ENCODE measurements at regions not wholly inside any gene's neighbourhood (a gene's known extent, or its start where the extent isn't known, plus 50 kb on each side); places are given as distances from the start of the nearest gene placed in this dataset.

DNA sequence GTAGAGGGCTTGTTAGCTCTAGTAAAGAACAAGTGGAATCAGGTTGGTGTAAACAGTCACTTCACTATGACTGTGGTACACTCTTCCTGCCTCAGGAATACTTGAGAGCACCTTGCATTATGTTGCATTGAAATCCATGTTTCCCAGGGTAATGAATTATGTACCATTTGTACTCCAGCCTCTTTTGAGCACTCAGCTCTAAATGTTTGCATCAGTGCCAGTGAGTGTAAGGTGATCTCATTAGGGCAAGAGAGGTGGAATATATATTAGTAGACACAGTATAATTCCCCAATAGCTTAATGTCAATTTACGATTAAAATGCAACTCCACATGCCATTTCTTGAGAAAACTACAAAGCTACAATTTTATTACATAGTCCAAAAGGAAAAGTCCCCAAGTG, 319.6 kb upstream of the POU3F2 start:
- peaks cover 15% of the 10 kb centered on the region for H3K27me3 ChIP-seq (ENCODE audit: control insufficient read depth, insufficient read depth, low read length, poor library complexity, severe bottlenecking)
- no peak overlapping the region for H3K9ac ChIP-seq (ENCODE audit: extremely low read depth, low read length, poor library complexity, severe bottlenecking)
- no peak overlapping the region for H3K4me3 Mint-ChIP-seq
- peaks cover 9% of the 10 kb centered on the region for H3K4me1 Mint-ChIP-seq
- no peaks in the 10 kb centered on the region for H3K9me3 Mint-ChIP-seq
- H3K27ac Mint-ChIP-seq: no peak overlapping the region
- H3K4me1 ChIP-seq (ENCODE audit: control insufficient read depth, insufficient read depth, low read length): no peaks in the 10 kb centered on the region
- H3K36me3 ChIP-seq (ENCODE audit: control insufficient read depth, insufficient read depth, low read length): no peaks in the 10 kb centered on the region
- no peaks in the 10 kb centered on the region for H3K27me3 Mint-ChIP-seq (ENCODE audit: insufficient read depth)
- no peak overlapping the region for H3K4me3 ChIP-seq (ENCODE audit: low read length)
- no peaks in the 10 kb centered on the region for H3K36me3 Mint-ChIP-seq (ENCODE audit: low read depth)
- DNase-seq: no peak
- H3K27ac ChIP-seq (ENCODE audit: low read depth, low read length): no peak overlapping the region
- no peaks in the 10 kb centered on the region for H3K9me3 ChIP-seq (ENCODE audit: control insufficient read depth, low read length)
- WGBS, 2 experiments (ENCODE audit: insufficient coverage in 1 of 2, insufficient read length in 1 of 2): 100% methylated on average over 1 of the region's 1 CpG; no CpG with 5 or more reads in 1 of the 2 experiments
- TF ChIP-seq, protein P1, sequence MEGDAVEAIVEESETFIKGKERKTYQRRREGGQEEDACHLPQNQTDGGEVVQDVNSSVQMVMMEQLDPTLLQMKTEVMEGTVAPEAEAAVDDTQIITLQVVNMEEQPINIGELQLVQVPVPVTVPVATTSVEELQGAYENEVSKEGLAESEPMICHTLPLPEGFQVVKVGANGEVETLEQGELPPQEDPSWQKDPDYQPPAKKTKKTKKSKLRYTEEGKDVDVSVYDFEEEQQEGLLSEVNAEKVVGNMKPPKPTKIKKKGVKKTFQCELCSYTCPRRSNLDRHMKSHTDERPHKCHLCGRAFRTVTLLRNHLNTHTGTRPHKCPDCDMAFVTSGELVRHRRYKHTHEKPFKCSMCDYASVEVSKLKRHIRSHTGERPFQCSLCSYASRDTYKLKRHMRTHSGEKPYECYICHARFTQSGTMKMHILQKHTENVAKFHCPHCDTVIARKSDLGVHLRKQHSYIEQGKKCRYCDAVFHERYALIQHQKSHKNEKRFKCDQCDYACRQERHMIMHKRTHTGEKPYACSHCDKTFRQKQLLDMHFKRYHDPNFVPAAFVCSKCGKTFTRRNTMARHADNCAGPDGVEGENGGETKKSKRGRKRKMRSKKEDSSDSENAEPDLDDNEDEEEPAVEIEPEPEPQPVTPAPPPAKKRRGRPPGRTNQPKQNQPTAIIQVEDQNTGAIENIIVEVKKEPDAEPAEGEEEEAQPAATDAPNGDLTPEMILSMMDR (conservative IDR thresholded peaks at IDR 0.05): no peak

DNA sequence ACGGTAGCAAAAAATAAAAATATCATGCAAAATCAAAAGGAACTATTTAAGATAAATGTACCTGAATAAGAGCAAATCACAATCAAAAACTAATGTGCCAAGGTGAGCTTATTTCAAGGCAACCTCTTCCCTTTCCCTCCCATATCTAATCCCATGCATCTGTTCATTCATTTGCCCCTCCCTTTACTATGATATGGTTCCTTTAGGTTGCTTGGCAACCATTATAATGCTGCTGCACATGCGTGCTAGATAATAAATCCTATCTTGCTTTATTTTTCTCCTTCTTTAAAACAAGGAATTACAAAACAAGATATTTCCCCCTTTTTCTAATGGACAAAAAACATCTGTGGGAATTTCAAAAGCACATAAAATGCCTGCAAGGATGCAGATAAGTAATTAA, 318.2 kb upstream of the POU3F2 start:
- Histone ChIP-seq H3K9me3 (ENCODE audit: control insufficient read depth, low read length) (no peaks in the 10 kb centered on the region), H3K4me1 (ENCODE audit: control insufficient read depth, insufficient read depth, low read length) (no peaks in the 10 kb centered on the region), H3K9ac (ENCODE audit: extremely low read depth, low read length, poor library complexity, severe bottlenecking) (no peak overlapping the region), H3K27ac (ENCODE audit: low read depth, low read length) (no peak overlapping the region), H3K4me3 (ENCODE audit: low read length) (no peak overlapping the region), H3K36me3 (ENCODE audit: control insufficient read depth, insufficient read depth, low read length) (no peaks in the 10 kb centered on the region), H3K27me3 (ENCODE audit: control insufficient read depth, insufficient read depth, low read length, poor library complexity, severe bottlenecking) (peaks cover 18% of the 10 kb centered on the region)
- no peak for DNase-seq
- WGBS, 2 experiments (ENCODE audit: insufficient coverage in 1 of 2, insufficient read length in 1 of 2): 80 to 93% methylated on average over 1 to 2 of the region's 2 CpGs
- TF ChIP-seq, protein P1 (conservative IDR thresholded peaks at IDR 0.05): no peak
- H3K4me1 Mint-ChIP-seq: peaks cover 9% of the 10 kb centered on the region
- no peaks in the 10 kb centered on the region for H3K36me3 Mint-ChIP-seq (ENCODE audit: low read depth)
- peaks cover 7% of the 10 kb centered on the region for H3K27me3 Mint-ChIP-seq (ENCODE audit: insufficient read depth)
- no peak overlapping the region for H3K4me3 Mint-ChIP-seq
- H3K27ac Mint-ChIP-seq: no peak overlapping the region
- H3K9me3 Mint-ChIP-seq: peaks cover 10% of the 10 kb centered on the region

DNA sequence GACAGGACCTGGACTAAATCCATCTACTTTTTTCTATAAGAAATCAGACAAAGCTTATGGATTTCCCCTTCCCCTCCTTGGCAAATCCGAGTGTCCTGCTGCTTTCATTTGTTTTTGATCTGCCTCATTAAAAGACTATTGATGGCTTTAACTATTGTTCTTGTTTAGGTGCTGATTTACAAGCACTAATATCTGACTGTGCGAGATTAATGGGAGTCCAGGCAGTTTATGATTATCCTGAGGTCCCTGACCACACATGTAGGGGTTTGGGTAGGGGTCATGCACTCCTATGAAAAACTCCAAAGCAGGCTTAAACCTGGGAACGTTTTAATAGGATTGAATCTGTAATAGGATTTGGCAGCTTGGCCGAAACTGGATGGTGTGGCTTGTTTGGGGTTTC, 317.5 kb upstream of the POU3F2 start:
- TF ChIP-seq, protein P1 (conservative IDR thresholded peaks at IDR 0.05): no peak
- no peak overlapping the region for H3K9ac ChIP-seq (ENCODE audit: extremely low read depth, low read length, poor library complexity, severe bottlenecking)
- Mint-ChIP-seq H3K4me1 (peaks cover 9% of the 10 kb centered on the region), H3K4me3 (no peak overlapping the region), H3K36me3 (ENCODE audit: low read depth) (no peaks in the 10 kb centered on the region), H3K9me3 (peaks cover 13% of the 10 kb centered on the region), H3K27me3 (ENCODE audit: insufficient read depth) (peaks cover 8% of the 10 kb centered on the region), H3K27ac (no peak overlapping the region)
- no peaks in the 10 kb centered on the region for H3K36me3 ChIP-seq (ENCODE audit: control insufficient read depth, insufficient read depth, low read length)
- no peaks in the 10 kb centered on the region for H3K4me1 ChIP-seq (ENCODE audit: control insufficient read depth, insufficient read depth, low read length)
- H3K27ac ChIP-seq (ENCODE audit: low read depth, low read length): no peak overlapping the region
- peaks cover 18% of the 10 kb centered on the region for H3K27me3 ChIP-seq (ENCODE audit: control insufficient read depth, insufficient read depth, low read length, poor library complexity, severe bottlenecking)
- no peaks in the 10 kb centered on the region for H3K9me3 ChIP-seq (ENCODE audit: control insufficient read depth, low read length)
- DNase-seq: no peak
- WGBS, 2 experiments (ENCODE audit: insufficient coverage in 1 of 2, insufficient read length in 1 of 2): 58 to 100% methylated on average over 1 to 3 of the region's 4 CpGs
- H3K4me3 ChIP-seq (ENCODE audit: low read length): no peak overlapping the region
